Adrenal gland (tissue), 9 donors: ENCODE measurements at regions not wholly inside any gene's neighbourhood (a gene's known extent, or its start where the extent isn't known, plus 50 kb on each side); places are given as distances from the start of the nearest gene placed in this dataset.

Source experiments
- DNase-seq, 7 donors: peaks; one replicate each; pipeline ENCODE4 v3.0.0-alpha.2; 2019 to 2020
- H3K27ac ChIP-seq, 5 donors: fragments of 200-600 bp; sonication (generic) in 4 of 5; 1 replicate in 3 of 5; 2 replicates in 2 of 5; pipeline versions ENCODE4 v1.5.1 to v1.8.0; 2016 to 2020; ENCODE audit warnings: mild to moderate bottlenecking in 1 of 5
- H3K27me3 ChIP-seq: fragments of 200-600 bp; 2 replicates; pipeline ENCODE4 v1.8.0; 2021
- H3K36me3 ChIP-seq, 2 donors: fragments of 200-600 bp; replicated peaks in 1 of 2; 1 replicate in 1 of 2; 2 replicates in 1 of 2; pipeline versions ENCODE4 v1.5.1 to v1.8.0; 2018 to 2022
- H3K4me1 ChIP-seq, 2 donors: fragments of 200-600 bp; replicated peaks in 1 of 2; 1 replicate in 1 of 2; 2 replicates in 1 of 2; pipeline versions ENCODE4 v1.5.1 to v1.8.0; 2018 to 2021
- H3K4me3 ChIP-seq, 4 donors: fragments of 200-600 bp; sonication (generic) in 3 of 4; one replicate each; pipeline ENCODE4 v1.5.1; 2016 to 2018
- H3K9me3 ChIP-seq, 3 donors: fragments of 200-600 bp; sonication (generic) in 1 of 3; replicated peaks in 1 of 3; 1 replicate in 2 of 3; 2 replicates in 1 of 3; pipeline versions ENCODE4 v1.5.1 to v1.8.0; 2016 to 2021
- POLR2A ChIP-seq, 2 donors: fragments of 450-650 bp; IDR thresholded peaks; one replicate each; pipeline ENCODE4 v1.6.1; 2017; ENCODE audit warnings: antibody characterized with exemption in 2 of 2, mild to moderate bottlenecking in 2 of 2, moderate library complexity in 1 of 2
- WGBS, 4 donors: extraction: QIAGEN DNeasy Blood & Tissue Kit in 2 of 4; methylation state at CpG; one replicate each; pipeline versions ENCODE4 v1.1.5 to v1.1.7; 2013 to 2017; 5-methylcytosine and 5-hydroxymethylcytosine counted together
- intact Hi-C, 2 donors: fragments of 100-400 bp; cut with DNase I; formaldehyde crosslinking; loops; one replicate each; pipeline versions ENCODE4 v1.14.1 to v1.15.0; 2022 to 2023
- TF ChIP-seq, protein P1 (sequence below), 6 experiments: fragments of 450-650 bp in 4 of 6; fragments of 200-600 bp in 2 of 6; sonication (generic) in 1 of 6; IDR thresholded peaks; 1 replicate in 5 of 6; 2 replicates in 1 of 6; pipeline versions ENCODE4 v1.5.1 to v1.8.0; 2016 to 2021; ENCODE audit warnings: antibody characterized with exemption in 6 of 6, mild to moderate bottlenecking in 2 of 6, moderate library complexity in 1 of 6
- donor health status: healthy with polysubstance abuse.
- donor health status: Bipolar disorder and iron deficiency.
- donor health status: DM: yes; HTN: yes; CAD: no.
- donor health status: DM: no; HTN: no; CAD: no.
- donor health status: DM: no; HTN: no; CAD: no.

GRCh38 chrY:13068696-13069095 is 164.0 kb downstream of the DDX3Y start:
- TF ChIP-seq, protein P1, sequence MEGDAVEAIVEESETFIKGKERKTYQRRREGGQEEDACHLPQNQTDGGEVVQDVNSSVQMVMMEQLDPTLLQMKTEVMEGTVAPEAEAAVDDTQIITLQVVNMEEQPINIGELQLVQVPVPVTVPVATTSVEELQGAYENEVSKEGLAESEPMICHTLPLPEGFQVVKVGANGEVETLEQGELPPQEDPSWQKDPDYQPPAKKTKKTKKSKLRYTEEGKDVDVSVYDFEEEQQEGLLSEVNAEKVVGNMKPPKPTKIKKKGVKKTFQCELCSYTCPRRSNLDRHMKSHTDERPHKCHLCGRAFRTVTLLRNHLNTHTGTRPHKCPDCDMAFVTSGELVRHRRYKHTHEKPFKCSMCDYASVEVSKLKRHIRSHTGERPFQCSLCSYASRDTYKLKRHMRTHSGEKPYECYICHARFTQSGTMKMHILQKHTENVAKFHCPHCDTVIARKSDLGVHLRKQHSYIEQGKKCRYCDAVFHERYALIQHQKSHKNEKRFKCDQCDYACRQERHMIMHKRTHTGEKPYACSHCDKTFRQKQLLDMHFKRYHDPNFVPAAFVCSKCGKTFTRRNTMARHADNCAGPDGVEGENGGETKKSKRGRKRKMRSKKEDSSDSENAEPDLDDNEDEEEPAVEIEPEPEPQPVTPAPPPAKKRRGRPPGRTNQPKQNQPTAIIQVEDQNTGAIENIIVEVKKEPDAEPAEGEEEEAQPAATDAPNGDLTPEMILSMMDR (IDR thresholded peaks at IDR 0.05) = no peak
- TF ChIP-seq POLR2A (IDR thresholded peaks at IDR 0.05) = no peak

DNA sequence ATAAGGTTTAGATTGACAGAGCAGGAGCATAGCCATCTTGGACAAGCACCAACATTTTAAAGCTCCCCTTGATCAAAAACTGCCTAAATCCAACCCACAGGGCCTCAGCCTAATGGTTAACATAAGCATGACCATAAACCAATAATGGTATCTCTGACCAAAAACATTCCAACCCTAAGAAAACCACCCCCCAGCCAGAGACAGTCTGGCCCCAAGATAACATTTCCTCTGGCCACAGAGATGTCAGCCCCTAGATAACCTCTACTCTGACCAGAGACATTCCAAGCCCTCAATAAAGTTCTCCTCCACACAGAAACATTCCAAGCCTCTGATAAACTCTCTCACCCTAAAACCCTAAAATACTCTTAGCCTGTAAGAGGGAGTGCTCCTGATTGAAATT is 164.4 kb downstream of the DDX3Y start:
- Histone ChIP-seq H3K4me1 (no peaks in the 10 kb centered on the region), H3K9me3 (no peaks in the 10 kb centered on the region), H3K27ac (no peak overlapping the region), H3K27me3 (no peaks in the 10 kb centered on the region), H3K4me3 (no peak overlapping the region), H3K36me3 (no peaks in the 10 kb centered on the region)
- TF ChIP-seq POLR2A (IDR thresholded peaks at IDR 0.05) = no peak
- TF ChIP-seq, protein P1 (IDR thresholded peaks at IDR 0.05) = no peak
- intact Hi-C loops = no loop called here
- DNase-seq = no peak

More at GRCh38 chrY:13068696-13069095, 164.0 kb downstream of the DDX3Y start:
- no peak for DNase-seq
- Histone ChIP-seq H3K27me3 (no peaks in the 10 kb centered on the region), H3K36me3 (no peaks in the 10 kb centered on the region), H3K27ac (no peak overlapping the region), H3K4me1 (no peaks in the 10 kb centered on the region), H3K4me3 (no peak overlapping the region), H3K9me3 (no peaks in the 10 kb centered on the region)
- intact Hi-C loops = no loop called here
- 88 to 96% methylated on average over 3 of the region's 3 CpGs; no CpG with 5 or more reads in 2 of the 4 donors for WGBS, 4 donors

- H3K9me3 ChIP-seq = no peaks in the 10 kb centered on the region
- no peak for DNase-seq
- no peaks in the 10 kb centered on the region for H3K27me3 ChIP-seq
- TF ChIP-seq, protein P1 (IDR thresholded peaks at IDR 0.05) = no peak
- H3K36me3 ChIP-seq = no peaks in the 10 kb centered on the region
- intact Hi-C loops = loop anchor here in 1 of 2 donors (10.0 kb wide), 1 partner anchor 58 kb away; no protein-coding TSS in a partner anchor
- no peak overlapping the region for H3K4me3 ChIP-seq
- no peak overlapping the region for H3K27ac ChIP-seq
- no peaks in the 10 kb centered on the region for H3K4me1 ChIP-seq
Measured at GRCh38 chrY:13082748-13083147, 178.1 kb downstream of the DDX3Y start.

DNA sequence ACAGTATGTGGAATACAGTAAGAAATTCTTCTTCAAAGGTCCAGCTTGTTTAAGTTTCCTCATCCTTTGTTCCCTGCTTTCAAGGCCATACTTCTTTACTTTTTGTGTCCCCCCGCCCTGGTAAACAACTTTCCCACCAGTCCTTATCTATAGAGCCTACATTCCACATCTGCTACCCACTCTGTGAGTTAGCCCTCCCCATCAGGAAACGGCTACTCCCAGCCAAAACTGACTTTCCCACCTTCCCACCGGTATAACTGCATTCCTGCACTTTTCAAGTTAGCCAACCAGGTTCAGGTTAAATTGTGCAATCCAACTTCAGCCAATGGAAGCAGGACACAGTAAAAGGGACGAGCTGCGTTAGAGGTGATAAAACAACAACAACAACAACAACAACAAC is 186.9 kb downstream of the DDX3Y start:
- intact Hi-C loops = no loop called here
- WGBS, 4 donors = 64 to 72% methylated on average over 5 of the region's 5 CpGs; no CpG with 5 or more reads in 2 of the 4 donors

More for the DNA sequence above, 186.9 kb downstream of the DDX3Y start:
- Histone ChIP-seq H3K36me3 (no peaks in the 10 kb centered on the region), H3K4me3 (no peak overlapping the region), H3K4me1 (no peaks in the 10 kb centered on the region), H3K27me3 (no peaks in the 10 kb centered on the region), H3K9me3 (no peaks in the 10 kb centered on the region), H3K27ac (no peak overlapping the region)
- TF ChIP-seq, protein P1 (IDR thresholded peaks at IDR 0.05) = no peak
- TF ChIP-seq POLR2A (IDR thresholded peaks at IDR 0.05) = no peak
- no peak for DNase-seq
